HG02884 (cell line): ENCODE measurements at regions not wholly inside any gene's neighbourhood (a gene's known extent, or its start where the extent isn't known, plus 50 kb on each side); places are given as distances from the start of the nearest gene placed in this dataset.
"Not testable (repeated sequence)": the region's sequence is repeated elsewhere in the genome, so short reads cannot be mapped to it uniquely, and the experiment has no call there.

Experiments
- ATAC-seq: cut with Tn5 transposase; IDR thresholded peaks from one replicate; pipeline ENCODE4 v1.9.1; 2021; ENCODE audit warnings: mild to moderate bottlenecking, moderate library complexity; ENCODE audit not compliant: unreplicated experiment

- ATAC-seq, result no peak
These were observed 199.9 kb upstream of the ATP6AP2 start for GRCh38 chrX:40380655-40381488.

GRCh38 chrX:40377684-40378083 lies 203.1 kb upstream of the ATP6AP2 start:
- no peak for ATAC-seq

GRCh38 chrX:40374486-40374885 lies 206.3 kb upstream of the ATP6AP2 start:
- no peak for ATAC-seq

- ATAC-seq, result no peak
These were observed 207.1 kb upstream of the ATP6AP2 start for GRCh38 chrX:40373641-40374040.

GRCh38 chrX:40373025-40373424 lies 207.7 kb upstream of the ATP6AP2 start:
- no peak for ATAC-seq

GRCh38 chrX:40371376-40371775 lies 209.4 kb upstream of the ATP6AP2 start:
- no peak for ATAC-seq

GRCh38 chrX:40368611-40369061 lies 212.1 kb upstream of the ATP6AP2 start:
- no peak for ATAC-seq

GRCh38 chrX:40366661-40367060 lies 214.1 kb upstream of the ATP6AP2 start:
- no peak for ATAC-seq

- not testable (repeated sequence) for ATAC-seq
These were observed 218.5 kb upstream of the ATP6AP2 start for GRCh38 chrX:40362291-40362690.

- ATAC-seq, result no peak
These were observed 220.2 kb upstream of the ATP6AP2 start for GRCh38 chrX:40360557-40360956.

GRCh38 chrX:40359593-40359992 lies 221.2 kb upstream of the ATP6AP2 start:
- ATAC-seq, result no peak

- ATAC-seq, result no peak
These were observed 221.8 kb upstream of the ATP6AP2 start for GRCh38 chrX:40358994-40359393.

GRCh38 chrX:40349251-40349650 lies 231.5 kb upstream of the ATP6AP2 start:
- no peak for ATAC-seq

GRCh38 chrX:40346379-40346778 lies 234.4 kb upstream of the ATP6AP2 start:
- ATAC-seq, result no peak

GRCh38 chrX:40343319-40343718 lies 237.5 kb upstream of the ATP6AP2 start:
- no peak for ATAC-seq

GRCh38 chrX:40340116-40340515 lies 240.7 kb upstream of the ATP6AP2 start:
- no peak for ATAC-seq

- ATAC-seq, result no peak
These were observed 235.6 kb upstream of the BCOR start for GRCh38 chrX:40333344-40333743.

GRCh38 chrX:40331762-40332161 lies 234.0 kb upstream of the BCOR start:
- no peak for ATAC-seq

GRCh38 chrX:40331353-40331752 lies 233.6 kb upstream of the BCOR start:
- no peak for ATAC-seq

GRCh38 chrX:40329616-40330015 lies 231.9 kb upstream of the BCOR start:
- no peak for ATAC-seq

GRCh38 chrX:40327085-40327484 lies 229.3 kb upstream of the BCOR start:
- no peak for ATAC-seq

- no peak for ATAC-seq
These were observed 228.6 kb upstream of the BCOR start for GRCh38 chrX:40326186-40326965.
